GM10248 (cell line): ENCODE measurements at regions not wholly inside any gene's neighbourhood (a gene's known extent, or its start where the extent isn't known, plus 50 kb on each side); places are given as distances from the start of the nearest gene placed in this dataset.

Experiments
- CTCF ChIA-PET: fragments of 300-600 bp; sonication (Branson Sonifier 250); formaldehyde crosslinking; extraction: SDS; loops from one replicate; lab custom pipeline; 2021; ENCODE audit warnings: antibody characterized with exemption; lab: Yijun Ruan, JAX
- POLR2A ChIA-PET: fragments of 350-650 bp; sonication (Branson Sonifier 250); formaldehyde crosslinking; extraction: SDS; loops from one replicate; lab custom pipeline; 2020; ENCODE audit warnings: antibody characterized with exemption; lab: Yijun Ruan, JAX
- DNase-seq: peaks from one replicate; pipeline ENCODE4 v3.0.0; 2012; ENCODE audit errors: extremely low spot score
- CTCF ChIP-seq: IDR thresholded peaks from 2 replicates; pipeline ENCODE4 v1.5.1; 2012; ENCODE audit warnings: mild to moderate bottlenecking, low read depth; ENCODE audit errors: extremely low read depth, missing control alignments, control extremely low read depth

DNA sequence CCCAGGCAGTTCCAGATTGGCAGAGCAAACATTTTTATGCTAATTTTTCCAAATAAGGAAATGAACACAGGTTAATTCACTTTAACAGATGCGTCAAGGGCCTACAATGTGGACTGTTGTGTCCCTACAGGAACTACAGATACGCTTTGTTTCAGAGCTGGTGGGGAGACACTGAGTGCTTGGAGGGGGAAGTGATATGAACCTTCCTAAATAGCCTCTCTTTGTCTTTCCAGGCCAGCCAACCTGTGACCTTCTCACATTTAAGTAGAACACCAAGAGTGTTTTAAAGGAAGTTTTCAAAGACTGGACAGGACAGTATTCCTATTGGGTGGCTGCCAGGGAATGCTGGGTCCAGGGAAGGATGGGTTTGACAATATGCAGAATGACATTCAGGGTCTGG lies 141.3 kb downstream of the ZNF664 start:
- CTCF ChIA-PET: no interaction called here

GRCh38 chr12:124115496-124115895 lies 142.5 kb downstream of the ZNF664 start:
- TF ChIP-seq CTCF: no peak
- CTCF ChIA-PET: interaction anchor here (1.7 kb wide), 1 partner anchor 83 kb away, joined by 3 read pairs; no protein-coding TSS in a partner anchor
- POLR2A ChIA-PET: no interaction called here
- no peak for DNase-seq

More for the DNA sequence above, 141.3 kb downstream of the ZNF664 start:
- TF ChIP-seq CTCF: no peak
- POLR2A ChIA-PET: no interaction called here
- DNase-seq: no peak

- DNase-seq: no peak
- TF ChIP-seq CTCF: no peak
- POLR2A ChIA-PET: no interaction called here
- CTCF ChIA-PET: interaction anchor here (1.7 kb wide), 1 partner anchor 84 kb away, joined by 3 read pairs; no protein-coding TSS in a partner anchor
Observed at GRCh38 chr12:124115976-124116690, 143.1 kb downstream of the ZNF664 start.

DNA sequence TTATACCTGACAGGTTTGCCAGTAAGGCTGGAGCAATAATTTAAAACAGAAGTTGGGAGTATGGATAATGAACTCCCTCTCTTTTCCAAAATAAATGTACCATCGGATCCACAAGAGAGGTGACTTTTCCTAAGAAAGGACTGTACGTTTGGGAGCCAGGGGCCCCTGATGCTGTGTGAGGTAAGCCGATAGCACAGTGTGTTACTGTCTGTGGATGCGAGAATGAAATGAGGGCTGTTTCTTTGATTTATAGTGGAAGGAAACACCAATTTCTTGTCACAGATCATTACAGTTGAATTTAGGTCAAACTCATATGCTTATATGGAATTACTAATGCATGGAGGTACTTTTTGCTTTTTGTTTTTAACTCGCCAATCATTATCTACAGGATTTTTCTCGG lies 147.7 kb downstream of the ZNF664 start:
- no peak for DNase-seq
- CTCF ChIA-PET: no interaction called here
- POLR2A ChIA-PET: no interaction called here
- TF ChIP-seq CTCF: no peak

GRCh38 chr12:124122722-124123121 lies 149.7 kb downstream of the ZNF664 start:
- no peak for TF ChIP-seq CTCF
- ChIA-PET POLR2A (no interaction called here), CTCF (interaction anchor here (1.6 kb wide), 1 partner anchor 10 kb away, joined by 3 read pairs; no protein-coding TSS in a partner anchor)
- no peak for DNase-seq

DNA sequence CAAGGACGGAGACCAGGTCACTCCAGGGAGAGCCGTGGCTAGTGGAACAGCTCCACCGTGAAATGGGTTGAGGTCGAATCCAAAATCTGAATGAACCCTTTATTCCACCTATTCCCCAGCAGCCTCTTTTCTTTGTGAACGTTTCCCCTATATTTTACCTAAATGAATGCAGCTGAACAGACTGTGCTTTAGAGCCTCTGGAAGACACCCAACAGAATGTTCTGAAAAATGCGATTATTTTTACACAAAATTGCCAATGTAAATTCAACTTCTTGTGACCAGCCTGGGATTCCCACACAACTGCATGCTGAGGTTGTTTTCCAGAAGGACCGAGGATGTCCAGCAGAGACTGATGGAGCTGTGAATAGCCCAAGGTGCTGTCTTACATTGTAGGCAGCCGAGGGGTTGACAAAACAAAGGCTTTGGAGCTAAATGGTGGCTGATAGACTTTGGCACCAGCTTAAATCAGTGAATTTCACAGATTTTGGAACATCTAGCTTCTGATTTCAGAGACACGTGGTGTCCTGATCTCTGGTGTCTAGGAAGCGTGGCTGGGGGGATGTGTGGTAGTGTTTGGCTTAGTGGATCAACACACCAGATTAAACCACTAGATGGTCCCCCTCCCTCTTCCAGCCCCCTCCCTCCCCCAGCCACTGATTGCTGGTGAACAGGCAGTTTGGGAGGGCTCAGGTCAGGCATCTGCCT lies 150.4 kb downstream of the ZNF664 start:
- ChIA-PET POLR2A (no interaction called here), CTCF (interaction anchor here (1.6 kb wide), 1 partner anchor 9 kb away, joined by 3 read pairs; no protein-coding TSS in a partner anchor)
- TF ChIP-seq CTCF: no peak

More for the DNA sequence above, 150.4 kb downstream of the ZNF664 start:
- DNase-seq: no peak
